GM23338 (cell line): ENCODE measurements at regions not wholly inside any gene's neighbourhood (a gene's known extent, or its start where the extent isn't known, plus 50 kb on each side); places are given as distances from the start of the nearest gene placed in this dataset.
A peak's percentile ranks its signal among the peaks of the same experiment; 100 is the strongest.

ENCODE experiments used
- ATAC-seq: fragments of 200-7000 bp; cut with Tn5 transposase; 3 replicates; pipeline ENCODE4 v1.9.1; 2020
- DNase-seq: peaks from one replicate; pipeline ENCODE4 v3.0.0-alpha.2; 2015; ENCODE audit warnings: low spot score
- H2AFZ ChIP-seq: fragments of 200-600 bp; sonication (generic); 2 replicates; pipeline ENCODE4 v1.8.0; 2016; ENCODE audit warnings: antibody characterized with exemption, mild to moderate bottlenecking, moderate library complexity
- H3F3A ChIP-seq: fragments of 200-600 bp; sonication (generic); replicated peaks from 2 replicates; pipeline ENCODE4 v1.8.0; 2017; ENCODE audit warnings: antibody characterized with exemption, mixed run types, low read depth
- H3K27ac ChIP-seq: fragments of 200-600 bp; sonication (generic); 2 replicates; pipeline ENCODE4 v1.6.1; 2016; ENCODE audit warnings: low read depth
- H3K27me3 ChIP-seq: fragments of 200-600 bp; sonication (generic); 2 replicates; pipeline ENCODE4 v1.8.0; 2016; ENCODE audit warnings: mild to moderate bottlenecking, mixed run types, moderate library complexity; ENCODE audit not compliant: insufficient read depth
- H3K36me3 ChIP-seq: fragments of 200-600 bp; sonication (generic); 2 replicates; pipeline ENCODE4 v1.8.0; 2016; ENCODE audit warnings: mild to moderate bottlenecking; ENCODE audit not compliant: insufficient read depth
- H3K4me1 ChIP-seq: fragments of 200-600 bp; sonication (generic); 2 replicates; pipeline ENCODE4 v1.8.0; 2016; ENCODE audit warnings: mild to moderate bottlenecking, moderate library complexity; ENCODE audit not compliant: insufficient read depth
- H3K4me2 ChIP-seq: fragments of 200-600 bp; sonication (generic); 2 replicates; pipeline ENCODE4 v1.7.1; 2017; ENCODE audit warnings: mixed run types
- H3K4me3 ChIP-seq: fragments of 200-600 bp; sonication (generic); 2 replicates; pipeline ENCODE4 v1.6.1; 2016; ENCODE audit warnings: mixed run types
- H3K79me2 ChIP-seq: fragments of 200-600 bp; sonication (generic); replicated peaks from 2 replicates; pipeline ENCODE4 v1.8.0; 2017; ENCODE audit warnings: mild to moderate bottlenecking; ENCODE audit not compliant: insufficient read depth
- H3K9me2 ChIP-seq: fragments of 200-600 bp; sonication (generic); 2 replicates; pipeline ENCODE4 v1.8.0; 2017; ENCODE audit not compliant: insufficient read depth
- H4K20me1 ChIP-seq: fragments of 200-600 bp; sonication (generic); replicated peaks from 2 replicates; pipeline ENCODE4 v1.8.0; 2017; ENCODE audit warnings: mild to moderate bottlenecking; ENCODE audit not compliant: insufficient read depth
- H3K27ac Mint-ChIP-seq: 2 replicates; pipeline ENCODE4 v1.8.0; 2020; ENCODE audit warnings: inconsistent platforms, mild to moderate bottlenecking, moderate library complexity, mixed read lengths
- H3K27me3 Mint-ChIP-seq: 3 replicates; pipeline ENCODE4 v1.8.0; 2022; ENCODE audit warnings: low read depth, mild to moderate bottlenecking, moderate library complexity, mixed read lengths, inconsistent platforms; ENCODE audit not compliant: insufficient read depth, poor library complexity
- H3K36me3 Mint-ChIP-seq: 3 replicates; pipeline ENCODE4 v1.8.0; 2021; ENCODE audit warnings: low read depth, mild to moderate bottlenecking, inconsistent platforms, moderate library complexity, mixed read lengths
- H3K4me1 Mint-ChIP-seq: 3 replicates; pipeline ENCODE4 v1.8.0; 2020; ENCODE audit warnings: mild to moderate bottlenecking, inconsistent platforms, mixed read lengths
- H3K4me3 Mint-ChIP-seq: 3 replicates; pipeline ENCODE4 v1.8.0; 2021; ENCODE audit warnings: moderate library complexity, mild to moderate bottlenecking, inconsistent platforms, mixed read lengths
- H3K9me3 Mint-ChIP-seq: 3 replicates; pipeline ENCODE4 v1.8.0; 2020; ENCODE audit warnings: moderate library complexity, mild to moderate bottlenecking, inconsistent platforms, mixed read lengths
- CREB1 ChIP-seq: fragments of 250-450 bp; sonication (Bioruptor Pico); IDR thresholded peaks from 2 replicates; pipeline ENCODE4 v1.5.0; 2020; ENCODE audit warnings: low read depth, mild to moderate bottlenecking, moderate library complexity
- EZH2 ChIP-seq: fragments of 200-600 bp; sonication (generic); IDR thresholded peaks from one replicate; pipeline ENCODE4 v1.8.0; 2017; ENCODE audit warnings: antibody characterized with exemption, mild to moderate bottlenecking, low read depth; ENCODE audit not compliant: unreplicated experiment
- EZH2phosphoT487 ChIP-seq: fragments of 200-600 bp; sonication (generic); IDR thresholded peaks from one replicate; pipeline ENCODE4 v1.8.1; 2018; ENCODE audit warnings: antibody characterized with exemption; ENCODE audit not compliant: unreplicated experiment
- JUNB ChIP-seq: IDR thresholded peaks from one replicate; pipeline ENCODE4 v1.6.1; 2016; ENCODE audit warnings: antibody characterized with exemption; ENCODE audit not compliant: unreplicated experiment
- NANOG ChIP-seq: IDR thresholded peaks from 2 replicates; pipeline ENCODE4 v1.6.1; 2016; ENCODE audit warnings: antibody characterized with exemption, borderline replicate concordance
- POLR2AphosphoS5 ChIP-seq: IDR thresholded peaks from 2 replicates; pipeline ENCODE4 v1.6.1; 2016; ENCODE audit warnings: antibody characterized with exemption, low read depth
- STAT1 ChIP-seq: IDR thresholded peaks from one replicate; pipeline ENCODE4 v1.6.1; 2016; ENCODE audit warnings: antibody characterized with exemption; ENCODE audit not compliant: unreplicated experiment
- ZNF114 ChIP-seq: fragments of 250-450 bp; sonication (Bioruptor Pico); IDR thresholded peaks from 2 replicates; pipeline ENCODE4 v1.5.0; 2020; ENCODE audit warnings: mild to moderate bottlenecking, moderate library complexity
- ZNF331 ChIP-seq: fragments of 250-450 bp; sonication (Bioruptor Pico); IDR thresholded peaks from 2 replicates; pipeline ENCODE4 v1.5.0; 2020; ENCODE audit warnings: low read depth, mild to moderate bottlenecking, moderate library complexity
- TF ChIP-seq, protein P1 (sequence below): fragments of 250-450 bp; sonication (Bioruptor Pico); IDR thresholded peaks from 2 replicates; pipeline ENCODE4 v1.5.0; 2020; ENCODE audit warnings: mild to moderate bottlenecking, moderate library complexity
- TF ChIP-seq, protein P2 (sequence below): IDR thresholded peaks from 2 replicates; pipeline ENCODE4 v1.6.1; 2016; ENCODE audit warnings: antibody characterized with exemption
- TF ChIP-seq, protein P3 (sequence below), 2 experiments: fragments of 200-600 bp in 1 of 2; sonication (generic) in 1 of 2; conservative IDR thresholded peaks; 2 replicates each; pipeline versions ENCODE4 v1.5.1 to v1.6.1; 2016 to 2017; ENCODE audit warnings: antibody characterized with exemption in 2 of 2, low read depth in 2 of 2, mild to moderate bottlenecking in 2 of 2, moderate library complexity in 1 of 2
- TF ChIP-seq, protein P4 (sequence below): IDR thresholded peaks from one replicate; pipeline ENCODE4 v1.6.1; 2018; ENCODE audit warnings: antibody characterized with exemption; ENCODE audit not compliant: unreplicated experiment

DNA sequence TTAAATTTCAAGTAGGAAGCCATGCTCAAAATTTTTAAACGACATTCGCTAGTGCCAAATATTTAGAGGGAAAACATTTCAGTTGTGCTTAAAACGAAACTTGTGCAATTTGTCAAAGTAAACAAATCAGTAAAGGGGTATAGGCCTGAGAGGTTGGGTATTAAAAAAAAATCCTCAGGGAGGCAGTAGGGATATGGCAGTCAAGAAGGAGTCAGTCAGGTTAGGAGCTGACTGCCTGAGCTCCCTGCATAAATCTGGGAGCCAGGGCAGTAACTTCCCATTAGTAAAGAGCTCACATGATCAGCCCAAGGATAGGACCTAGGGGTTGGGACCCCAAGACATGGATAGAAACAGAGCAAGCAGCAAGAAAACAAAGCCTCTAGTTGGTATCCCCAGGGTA lies 120.7 kb upstream of the STAC start:
- TF ChIP-seq, protein P1, sequence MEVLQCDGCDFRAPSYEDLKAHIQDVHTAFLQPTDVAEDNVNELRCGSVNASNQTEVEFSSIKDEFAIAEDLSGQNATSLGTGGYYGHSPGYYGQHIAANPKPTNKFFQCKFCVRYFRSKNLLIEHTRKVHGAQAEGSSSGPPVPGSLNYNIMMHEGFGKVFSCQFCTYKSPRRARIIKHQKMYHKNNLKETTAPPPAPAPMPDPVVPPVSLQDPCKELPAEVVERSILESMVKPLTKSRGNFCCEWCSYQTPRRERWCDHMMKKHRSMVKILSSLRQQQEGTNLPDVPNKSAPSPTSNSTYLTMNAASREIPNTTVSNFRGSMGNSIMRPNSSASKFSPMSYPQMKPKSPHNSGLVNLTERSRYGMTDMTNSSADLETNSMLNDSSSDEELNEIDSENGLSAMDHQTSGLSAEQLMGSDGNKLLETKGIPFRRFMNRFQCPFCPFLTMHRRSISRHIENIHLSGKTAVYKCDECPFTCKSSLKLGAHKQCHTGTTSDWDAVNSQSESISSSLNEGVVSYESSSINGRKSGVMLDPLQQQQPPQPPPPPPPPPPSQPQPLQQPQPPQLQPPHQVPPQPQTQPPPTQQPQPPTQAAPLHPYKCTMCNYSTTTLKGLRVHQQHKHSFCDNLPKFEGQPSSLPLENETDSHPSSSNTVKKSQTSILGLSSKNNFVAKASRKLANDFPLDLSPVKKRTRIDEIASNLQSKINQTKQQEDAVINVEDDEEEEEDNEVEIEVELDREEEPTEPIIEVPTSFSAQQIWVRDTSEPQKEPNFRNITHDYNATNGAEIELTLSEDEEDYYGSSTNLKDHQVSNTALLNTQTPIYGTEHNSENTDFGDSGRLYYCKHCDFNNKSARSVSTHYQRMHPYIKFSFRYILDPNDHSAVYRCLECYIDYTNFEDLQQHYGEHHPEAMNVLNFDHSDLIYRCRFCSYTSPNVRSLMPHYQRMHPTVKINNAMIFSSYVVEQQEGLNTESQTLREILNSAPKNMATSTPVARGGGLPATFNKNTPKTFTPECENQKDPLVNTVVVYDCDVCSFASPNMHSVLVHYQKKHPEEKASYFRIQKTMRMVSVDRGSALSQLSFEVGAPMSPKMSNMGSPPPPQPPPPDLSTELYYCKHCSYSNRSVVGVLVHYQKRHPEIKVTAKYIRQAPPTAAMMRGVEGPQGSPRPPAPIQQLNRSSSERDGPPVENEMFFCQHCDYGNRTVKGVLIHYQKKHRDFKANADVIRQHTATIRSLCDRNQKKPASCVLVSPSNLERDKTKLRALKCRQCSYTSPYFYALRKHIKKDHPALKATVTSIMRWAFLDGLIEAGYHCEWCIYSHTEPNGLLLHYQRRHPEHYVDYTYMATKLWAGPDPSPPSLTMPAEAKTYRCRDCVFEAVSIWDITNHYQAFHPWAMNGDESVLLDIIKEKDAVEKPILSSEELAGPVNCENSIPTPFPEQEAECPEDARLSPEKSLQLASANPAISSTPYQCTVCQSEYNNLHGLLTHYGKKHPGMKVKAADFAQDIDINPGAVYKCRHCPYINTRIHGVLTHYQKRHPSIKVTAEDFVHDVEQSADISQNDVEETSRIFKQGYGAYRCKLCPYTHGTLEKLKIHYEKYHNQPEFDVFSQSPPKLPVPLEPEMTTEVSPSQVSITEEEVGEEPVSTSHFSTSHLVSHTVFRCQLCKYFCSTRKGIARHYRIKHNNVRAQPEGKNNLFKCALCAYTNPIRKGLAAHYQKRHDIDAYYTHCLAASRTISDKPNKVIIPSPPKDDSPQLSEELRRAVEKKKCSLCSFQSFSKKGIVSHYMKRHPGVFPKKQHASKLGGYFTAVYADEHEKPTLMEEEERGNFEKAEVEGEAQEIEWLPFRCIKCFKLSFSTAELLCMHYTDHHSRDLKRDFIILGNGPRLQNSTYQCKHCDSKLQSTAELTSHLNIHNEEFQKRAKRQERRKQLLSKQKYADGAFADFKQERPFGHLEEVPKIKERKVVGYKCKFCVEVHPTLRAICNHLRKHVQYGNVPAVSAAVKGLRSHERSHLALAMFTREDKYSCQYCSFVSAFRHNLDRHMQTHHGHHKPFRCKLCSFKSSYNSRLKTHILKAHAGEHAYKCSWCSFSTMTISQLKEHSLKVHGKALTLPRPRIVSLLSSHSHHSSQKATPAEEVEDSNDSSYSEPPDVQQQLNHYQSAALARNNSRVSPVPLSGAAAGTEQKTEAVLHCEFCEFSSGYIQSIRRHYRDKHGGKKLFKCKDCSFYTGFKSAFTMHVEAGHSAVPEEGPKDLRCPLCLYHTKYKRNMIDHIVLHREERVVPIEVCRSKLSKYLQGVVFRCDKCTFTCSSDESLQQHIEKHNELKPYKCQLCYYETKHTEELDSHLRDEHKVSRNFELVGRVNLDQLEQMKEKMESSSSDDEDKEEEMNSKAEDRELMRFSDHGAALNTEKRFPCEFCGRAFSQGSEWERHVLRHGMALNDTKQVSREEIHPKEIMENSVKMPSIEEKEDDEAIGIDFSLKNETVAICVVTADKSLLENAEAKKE: no peak
- TF ChIP-seq, protein P2, sequence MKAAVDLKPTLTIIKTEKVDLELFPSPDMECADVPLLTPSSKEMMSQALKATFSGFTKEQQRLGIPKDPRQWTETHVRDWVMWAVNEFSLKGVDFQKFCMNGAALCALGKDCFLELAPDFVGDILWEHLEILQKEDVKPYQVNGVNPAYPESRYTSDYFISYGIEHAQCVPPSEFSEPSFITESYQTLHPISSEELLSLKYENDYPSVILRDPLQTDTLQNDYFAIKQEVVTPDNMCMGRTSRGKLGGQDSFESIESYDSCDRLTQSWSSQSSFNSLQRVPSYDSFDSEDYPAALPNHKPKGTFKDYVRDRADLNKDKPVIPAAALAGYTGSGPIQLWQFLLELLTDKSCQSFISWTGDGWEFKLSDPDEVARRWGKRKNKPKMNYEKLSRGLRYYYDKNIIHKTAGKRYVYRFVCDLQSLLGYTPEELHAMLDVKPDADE: no peak
- no peak for TF ChIP-seq STAT1
- TF ChIP-seq, protein P3, sequence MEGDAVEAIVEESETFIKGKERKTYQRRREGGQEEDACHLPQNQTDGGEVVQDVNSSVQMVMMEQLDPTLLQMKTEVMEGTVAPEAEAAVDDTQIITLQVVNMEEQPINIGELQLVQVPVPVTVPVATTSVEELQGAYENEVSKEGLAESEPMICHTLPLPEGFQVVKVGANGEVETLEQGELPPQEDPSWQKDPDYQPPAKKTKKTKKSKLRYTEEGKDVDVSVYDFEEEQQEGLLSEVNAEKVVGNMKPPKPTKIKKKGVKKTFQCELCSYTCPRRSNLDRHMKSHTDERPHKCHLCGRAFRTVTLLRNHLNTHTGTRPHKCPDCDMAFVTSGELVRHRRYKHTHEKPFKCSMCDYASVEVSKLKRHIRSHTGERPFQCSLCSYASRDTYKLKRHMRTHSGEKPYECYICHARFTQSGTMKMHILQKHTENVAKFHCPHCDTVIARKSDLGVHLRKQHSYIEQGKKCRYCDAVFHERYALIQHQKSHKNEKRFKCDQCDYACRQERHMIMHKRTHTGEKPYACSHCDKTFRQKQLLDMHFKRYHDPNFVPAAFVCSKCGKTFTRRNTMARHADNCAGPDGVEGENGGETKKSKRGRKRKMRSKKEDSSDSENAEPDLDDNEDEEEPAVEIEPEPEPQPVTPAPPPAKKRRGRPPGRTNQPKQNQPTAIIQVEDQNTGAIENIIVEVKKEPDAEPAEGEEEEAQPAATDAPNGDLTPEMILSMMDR (conservative IDR thresholded peaks at IDR 0.05; ENCODE audit: low read depth in 2 of 2): no peak; a peak in 1 of 4 replicates
- no peak for TF ChIP-seq ZNF331
- TF ChIP-seq EZH2phosphoT487: no peak
- TF ChIP-seq, protein P4, sequence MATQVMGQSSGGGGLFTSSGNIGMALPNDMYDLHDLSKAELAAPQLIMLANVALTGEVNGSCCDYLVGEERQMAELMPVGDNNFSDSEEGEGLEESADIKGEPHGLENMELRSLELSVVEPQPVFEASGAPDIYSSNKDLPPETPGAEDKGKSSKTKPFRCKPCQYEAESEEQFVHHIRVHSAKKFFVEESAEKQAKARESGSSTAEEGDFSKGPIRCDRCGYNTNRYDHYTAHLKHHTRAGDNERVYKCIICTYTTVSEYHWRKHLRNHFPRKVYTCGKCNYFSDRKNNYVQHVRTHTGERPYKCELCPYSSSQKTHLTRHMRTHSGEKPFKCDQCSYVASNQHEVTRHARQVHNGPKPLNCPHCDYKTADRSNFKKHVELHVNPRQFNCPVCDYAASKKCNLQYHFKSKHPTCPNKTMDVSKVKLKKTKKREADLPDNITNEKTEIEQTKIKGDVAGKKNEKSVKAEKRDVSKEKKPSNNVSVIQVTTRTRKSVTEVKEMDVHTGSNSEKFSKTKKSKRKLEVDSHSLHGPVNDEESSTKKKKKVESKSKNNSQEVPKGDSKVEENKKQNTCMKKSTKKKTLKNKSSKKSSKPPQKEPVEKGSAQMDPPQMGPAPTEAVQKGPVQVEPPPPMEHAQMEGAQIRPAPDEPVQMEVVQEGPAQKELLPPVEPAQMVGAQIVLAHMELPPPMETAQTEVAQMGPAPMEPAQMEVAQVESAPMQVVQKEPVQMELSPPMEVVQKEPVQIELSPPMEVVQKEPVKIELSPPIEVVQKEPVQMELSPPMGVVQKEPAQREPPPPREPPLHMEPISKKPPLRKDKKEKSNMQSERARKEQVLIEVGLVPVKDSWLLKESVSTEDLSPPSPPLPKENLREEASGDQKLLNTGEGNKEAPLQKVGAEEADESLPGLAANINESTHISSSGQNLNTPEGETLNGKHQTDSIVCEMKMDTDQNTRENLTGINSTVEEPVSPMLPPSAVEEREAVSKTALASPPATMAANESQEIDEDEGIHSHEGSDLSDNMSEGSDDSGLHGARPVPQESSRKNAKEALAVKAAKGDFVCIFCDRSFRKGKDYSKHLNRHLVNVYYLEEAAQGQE: no peak
- TF ChIP-seq CREB1 (CRISPR knock-in tag): no peak
- TF ChIP-seq JUNB: no peak
- no peak for TF ChIP-seq ZNF114 (CRISPR knock-in tag)
- TF ChIP-seq NANOG: no peak
- TF ChIP-seq EZH2: no peak
- TF ChIP-seq POLR2AphosphoS5: no peak
- Mint-ChIP-seq H3K36me3 (no peaks in the 10 kb centered on the region), H3K27me3 (peaks cover 3% of the 10 kb centered on the region), H3K4me3 (no peak overlapping the region), H3K27ac (no peak overlapping the region), H3K4me1 (no peaks in the 10 kb centered on the region; the same call in 2 of the 3 replicates), H3K9me3 (peaks cover 13% of the 10 kb centered on the region; the same call in 2 of the 3 replicates)
- no peaks in the 10 kb centered on the region for H3K36me3 ChIP-seq
- no peaks in the 10 kb centered on the region for H3K9me2 ChIP-seq
- no peaks in the 10 kb centered on the region for H3F3A ChIP-seq
- no peaks in the 10 kb centered on the region for H3K4me1 ChIP-seq
- no peak overlapping the region for H3K4me2 ChIP-seq
- no peak overlapping the region for H3K4me3 ChIP-seq
- peak overlapping the region; percentile 40; the same call in 1 of the 2 replicates for H2AFZ ChIP-seq
- no peaks in the 10 kb centered on the region for H4K20me1 ChIP-seq
- H3K27ac ChIP-seq: no peak overlapping the region
- H3K27me3 ChIP-seq: no peaks in the 10 kb centered on the region
- DNase-seq: no peak
- H3K79me2 ChIP-seq: no peaks in the 10 kb centered on the region
- ATAC-seq: peak; percentile 52
